CD4-positive, alpha-beta memory T cell (primary cell): ENCODE measurements at regions not wholly inside any gene's neighbourhood (a gene's known extent, or its start where the extent isn't known, plus 50 kb on each side); places are given as distances from the start of the nearest gene placed in this dataset.

ENCODE experiments used
- CTCF ChIA-PET: fragments of 350-600 bp; sonication (Branson Sonifier 250); formaldehyde crosslinking; loops from one replicate; lab custom pipeline; 2021; ENCODE audit warnings: inconsistent platforms; ENCODE audit not compliant: partially characterized antibody; lab: Charles Lee
- POLR2A ChIA-PET: fragments of 350-600 bp; sonication (Branson Sonifier 250); formaldehyde crosslinking; loops from one replicate; lab custom pipeline; 2021; ENCODE audit not compliant: partially characterized antibody; lab: Charles Lee
- DNase-seq, 5 donors: peaks; one replicate each; pipeline versions ENCODE4 v3.0.0 to v3.0.0-alpha.2; 2020 to 2022; ENCODE audit warnings: mixed read lengths in 1 of 5
- H3K27ac ChIP-seq: one replicate; pipeline ENCODE4 v1.7.0; 2013; ENCODE audit warnings: low read depth, low read length
- H3K27me3 ChIP-seq: 2 replicates; pipeline ENCODE4 v1.7.0; 2013; ENCODE audit warnings: mild to moderate bottlenecking, low read length, moderate library complexity; ENCODE audit not compliant: insufficient read depth
- H3K36me3 ChIP-seq: 2 replicates; pipeline ENCODE4 v1.7.0; 2013; ENCODE audit warnings: mild to moderate bottlenecking, low read length, moderate library complexity; ENCODE audit not compliant: insufficient read depth
- H3K4me1 ChIP-seq: 2 replicates; pipeline ENCODE4 v1.7.0; 2013; ENCODE audit warnings: mild to moderate bottlenecking, low read length, moderate library complexity; ENCODE audit not compliant: insufficient read depth
- H3K4me3 ChIP-seq, 2 donors: one replicate each; pipeline ENCODE4 v1.7.0; 2013; ENCODE audit warnings: low read length in 2 of 2, mild to moderate bottlenecking in 1 of 2
- H3K9me3 ChIP-seq, 2 donors: one replicate each; pipeline ENCODE4 v1.7.0; 2013; ENCODE audit warnings: low read length in 2 of 2, control low read depth in 1 of 2; ENCODE audit not compliant: control insufficient read depth in 1 of 2
- H3K27ac Mint-ChIP-seq, 7 donors: one replicate each; pipeline ENCODE4 v1.8.0; 2020 to 2021; ENCODE audit warnings: mixed read lengths in 7 of 7, mild to moderate bottlenecking in 6 of 7, inconsistent platforms in 3 of 7, moderate library complexity in 3 of 7
- H3K27me3 Mint-ChIP-seq, 2 donors: one replicate each; pipeline ENCODE4 v1.8.0; 2020 to 2021; ENCODE audit warnings: mixed read lengths in 2 of 2
- H3K36me3 Mint-ChIP-seq, 2 donors: one replicate each; pipeline ENCODE4 v1.8.0; 2020 to 2021; ENCODE audit warnings: mixed read lengths in 2 of 2, inconsistent platforms in 1 of 2, mild to moderate bottlenecking in 1 of 2
- H3K4me1 Mint-ChIP-seq, 4 donors: one replicate each; pipeline ENCODE4 v1.8.0; 2020 to 2021; ENCODE audit warnings: mixed read lengths in 4 of 4, mild to moderate bottlenecking in 1 of 4
- H3K4me3 Mint-ChIP-seq, 8 donors: one replicate each; pipeline ENCODE4 v1.8.0; 2020 to 2021; ENCODE audit warnings: mixed read lengths in 8 of 8, mild to moderate bottlenecking in 7 of 8, moderate library complexity in 6 of 8, inconsistent platforms in 3 of 8
- H3K9me3 Mint-ChIP-seq, 8 donors: one replicate each; pipeline ENCODE4 v1.8.0; 2020 to 2021; ENCODE audit warnings: mixed read lengths in 8 of 8, mild to moderate bottlenecking in 5 of 8, inconsistent platforms in 3 of 8, moderate library complexity in 1 of 8
- intact Hi-C: fragments of 100-400 bp; cut with micrococcal nuclease; formaldehyde crosslinking; loops from one replicate; pipeline ENCODE4 v1.15.1; 2023

DNA sequence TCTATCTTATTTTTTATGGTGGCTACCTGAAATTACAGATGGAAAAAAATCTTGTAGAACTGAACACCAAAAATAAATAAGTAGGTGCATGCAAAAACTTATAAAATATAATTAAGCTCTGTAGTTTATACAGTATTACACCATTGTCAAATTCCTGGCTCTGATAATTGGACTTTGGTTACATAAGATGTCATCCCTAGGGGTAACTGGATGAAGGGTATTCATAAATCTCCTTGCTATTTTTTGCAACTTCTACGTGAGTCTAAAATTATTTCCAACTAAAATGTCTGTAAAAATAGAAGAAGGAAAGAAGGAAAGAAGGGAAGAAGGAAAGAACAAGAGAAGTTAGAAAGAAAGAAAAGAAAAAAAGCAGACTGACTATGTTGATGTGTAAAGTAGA, 716.6 kb downstream of the BCL11B start:
- Mint-ChIP-seq H3K4me1 (no peaks in the 10 kb centered on the region), H3K36me3 (no peaks in the 10 kb centered on the region)

DNA sequence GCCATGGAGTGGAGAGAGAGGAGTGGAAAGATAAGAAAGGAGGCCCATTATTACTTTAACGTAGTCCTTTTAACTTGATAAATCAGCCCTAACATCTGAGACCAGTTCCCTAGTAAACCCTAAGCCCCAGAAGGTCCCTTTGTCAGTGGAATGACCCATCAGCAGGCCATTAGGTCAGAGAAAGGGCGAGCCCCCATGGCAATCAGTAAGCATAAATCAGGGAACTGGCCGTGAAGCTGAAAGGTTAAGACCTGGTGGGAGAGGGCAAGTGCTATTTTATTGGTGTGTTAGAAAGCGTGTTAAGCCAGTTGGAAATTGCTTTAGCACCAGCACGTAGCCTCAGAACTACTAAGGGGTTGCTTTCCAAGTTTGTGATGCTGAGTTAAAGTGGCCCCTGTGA, 708.0 kb downstream of the BCL11B start:
- H3K27me3 ChIP-seq = no peaks in the 10 kb centered on the region
- Mint-ChIP-seq H3K4me1 (no peaks in the 10 kb centered on the region), H3K36me3 (no peaks in the 10 kb centered on the region), H3K27me3 (peaks cover 0 to 2% of the 10 kb centered on the region in 2 donors), H3K27ac (no peak overlapping the region), H3K9me3 (peaks cover 0 to 2% (median under 1%) of the 10 kb centered on the region in 8 donors), H3K4me3 (no peak overlapping the region)
- no peak overlapping the region for H3K27ac ChIP-seq
- H3K9me3 ChIP-seq = no peaks in the 10 kb centered on the region
- no peaks in the 10 kb centered on the region for H3K36me3 ChIP-seq
- ChIA-PET POLR2A (no interaction called here), CTCF (no interaction called here)
- H3K4me3 ChIP-seq = no peak overlapping the region
- intact Hi-C loops = no loop called here
- no peaks in the 10 kb centered on the region for H3K4me1 ChIP-seq
- no peak for DNase-seq

More for the DNA sequence above, 716.6 kb downstream of the BCL11B start:
- Mint-ChIP-seq H3K4me3 (no peak overlapping the region), H3K27ac (no peak overlapping the region), H3K27me3 (peaks cover 0 to 3% of the 10 kb centered on the region in 2 donors), H3K9me3 (peaks cover 4 to 8% (median 5%) of the 10 kb centered on the region in 8 donors)
- Histone ChIP-seq H3K4me1 (no peaks in the 10 kb centered on the region), H3K4me3 (no peak overlapping the region), H3K27ac (no peak overlapping the region), H3K9me3 (no peaks in the 10 kb centered on the region), H3K36me3 (no peaks in the 10 kb centered on the region), H3K27me3 (no peaks in the 10 kb centered on the region)
- intact Hi-C loops = no loop called here
- ChIA-PET POLR2A (no interaction called here), CTCF (no interaction called here)
- DNase-seq = no peak

DNA sequence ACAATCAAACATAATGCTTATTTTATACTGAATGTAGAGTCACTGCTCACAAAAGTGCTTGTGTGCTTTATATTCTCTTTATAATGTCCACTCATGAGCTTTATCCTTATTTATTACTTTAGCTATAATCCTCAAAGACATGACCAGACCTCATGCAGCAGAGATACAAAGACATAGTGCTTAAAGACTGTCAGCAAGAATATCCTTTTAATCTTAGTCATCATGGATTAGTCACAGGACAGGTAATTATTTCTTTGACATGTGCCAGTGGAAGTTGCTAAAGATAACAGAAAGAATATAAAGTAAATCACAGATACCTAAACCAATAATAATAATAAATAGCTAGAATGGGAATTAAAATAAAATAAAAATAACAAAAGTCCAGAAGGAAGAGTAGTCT, 707.5 kb downstream of the BCL11B start:
- no peaks in the 10 kb centered on the region for H3K4me1 Mint-ChIP-seq
- Histone ChIP-seq H3K27me3 (no peaks in the 10 kb centered on the region), H3K4me3 (no peak overlapping the region), H3K4me1 (no peaks in the 10 kb centered on the region), H3K27ac (no peak overlapping the region), H3K36me3 (no peaks in the 10 kb centered on the region), H3K9me3 (no peaks in the 10 kb centered on the region)
- H3K27me3 Mint-ChIP-seq = no peaks in the 10 kb centered on the region
- no peak overlapping the region for H3K4me3 Mint-ChIP-seq
- ChIA-PET POLR2A (no interaction called here), CTCF (no interaction called here)
- peaks cover 0 to 2% (median 0%) of the 10 kb centered on the region in 8 donors for H3K9me3 Mint-ChIP-seq
- DNase-seq = no peak
- intact Hi-C loops = no loop called here
- no peaks in the 10 kb centered on the region for H3K36me3 Mint-ChIP-seq
- no peak overlapping the region for H3K27ac Mint-ChIP-seq

DNA sequence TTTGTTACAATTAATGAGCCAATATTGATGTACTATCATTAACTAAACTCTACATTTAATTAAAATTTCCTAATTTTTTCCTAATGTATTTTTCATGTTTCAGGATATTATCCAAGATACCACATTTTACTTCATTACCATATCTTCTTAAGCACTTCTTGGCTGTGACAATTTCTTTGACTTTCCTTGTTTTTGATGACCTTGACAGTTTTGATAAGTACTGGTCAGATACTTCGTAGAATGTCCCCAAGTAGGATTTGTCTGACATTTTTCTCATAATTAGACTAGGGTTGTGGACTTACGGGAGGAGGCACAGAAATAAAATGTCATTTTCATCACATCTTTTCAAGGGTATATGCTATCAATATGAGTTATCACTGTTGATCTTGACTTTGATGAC, 700.9 kb downstream of the BCL11B start:
- POLR2A ChIA-PET = no interaction called here
- intact Hi-C loops = loop anchor here (10.0 kb wide), 1 partner anchor 436 kb away; no protein-coding TSS in a partner anchor

DNA sequence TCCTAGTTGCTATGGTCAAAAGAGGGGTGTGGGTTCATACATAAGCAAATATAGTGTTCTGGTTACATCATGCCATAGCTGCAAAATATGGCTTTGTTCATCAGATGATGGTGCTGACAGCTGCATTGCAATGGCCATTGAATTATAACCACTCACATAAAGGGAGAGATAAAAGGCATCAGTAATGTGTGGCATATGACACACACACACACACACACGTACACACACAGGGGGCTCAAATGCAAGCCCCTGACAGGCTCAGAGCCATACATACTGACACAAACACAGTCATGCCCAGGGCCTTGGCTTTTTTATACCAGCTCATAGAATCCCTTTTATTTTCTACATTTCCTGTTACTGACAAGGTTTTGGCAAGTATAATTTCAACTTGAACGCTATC, 698.9 kb downstream of the BCL11B start:
- Histone ChIP-seq H3K36me3 (no peaks in the 10 kb centered on the region), H3K4me1 (no peaks in the 10 kb centered on the region), H3K27ac (no peak overlapping the region), H3K9me3 (no peaks in the 10 kb centered on the region), H3K27me3 (no peaks in the 10 kb centered on the region), H3K4me3 (no peak overlapping the region)
- H3K9me3 Mint-ChIP-seq = peaks cover 0 to 14% (median 2%) of the 10 kb centered on the region in 8 donors
- H3K4me3 Mint-ChIP-seq = no peak overlapping the region
- no peak for DNase-seq
- H3K27me3 Mint-ChIP-seq = no peaks in the 10 kb centered on the region
- ChIA-PET CTCF (no interaction called here), POLR2A (no interaction called here)
- no peaks in the 10 kb centered on the region for H3K4me1 Mint-ChIP-seq
- intact Hi-C loops = loop anchor here (10.0 kb wide), 1 partner anchor 438 kb away; no protein-coding TSS in a partner anchor
- H3K36me3 Mint-ChIP-seq = no peaks in the 10 kb centered on the region
- no peak overlapping the region for H3K27ac Mint-ChIP-seq

More for the DNA sequence above, 700.9 kb downstream of the BCL11B start:
- CTCF ChIA-PET = no interaction called here
- Mint-ChIP-seq H3K4me3 (no peak overlapping the region), H3K4me1 (no peaks in the 10 kb centered on the region), H3K27ac (no peak overlapping the region), H3K9me3 (peaks cover 0 to 14% (median 2%) of the 10 kb centered on the region in 8 donors), H3K27me3 (no peaks in the 10 kb centered on the region), H3K36me3 (no peaks in the 10 kb centered on the region)
- H3K4me3 ChIP-seq = no peak overlapping the region
- no peaks in the 10 kb centered on the region for H3K27me3 ChIP-seq
- no peaks in the 10 kb centered on the region for H3K9me3 ChIP-seq
- H3K27ac ChIP-seq = no peak overlapping the region
- no peaks in the 10 kb centered on the region for H3K36me3 ChIP-seq
- no peak for DNase-seq
- no peaks in the 10 kb centered on the region for H3K4me1 ChIP-seq

DNA sequence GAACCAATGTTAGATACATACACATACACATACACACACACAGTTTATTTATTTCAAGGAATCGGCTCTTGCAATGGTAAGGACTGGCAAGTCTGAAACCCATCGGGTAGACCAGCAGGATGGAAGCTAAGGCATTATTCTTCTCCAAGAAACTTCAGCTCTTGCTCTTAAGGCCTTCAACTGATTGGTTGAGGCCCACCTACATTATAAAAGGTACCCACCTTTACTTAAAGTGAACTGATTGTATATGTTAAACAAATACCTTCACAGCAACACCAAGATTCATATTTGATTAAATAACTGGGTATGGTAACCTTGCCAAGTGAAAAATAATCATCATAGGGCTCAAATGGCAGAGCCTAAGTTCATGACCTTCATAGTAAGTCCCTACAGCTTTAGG, 695.5 kb downstream of the BCL11B start:
- no peak overlapping the region for H3K4me3 ChIP-seq

DNA sequence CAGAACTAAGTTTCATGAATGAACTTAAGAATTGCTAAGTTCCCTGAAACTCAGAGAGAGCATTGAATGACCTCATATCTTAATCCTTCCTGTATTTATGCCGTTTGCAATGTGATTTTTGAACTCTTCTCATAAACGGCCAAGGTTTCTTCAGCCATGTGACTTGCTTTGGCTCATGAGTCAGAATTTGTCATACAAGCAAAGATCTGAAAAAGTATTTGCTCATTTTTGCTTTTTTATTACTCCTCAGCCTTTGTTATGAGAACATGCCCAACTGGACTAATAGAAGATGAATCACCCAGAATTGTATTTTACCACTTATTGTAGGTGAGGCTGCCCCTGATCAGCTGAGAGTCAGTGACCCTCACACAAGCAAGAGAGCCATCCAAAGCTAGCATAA, 693.8 kb downstream of the BCL11B start:
- Mint-ChIP-seq H3K36me3 (no peaks in the 10 kb centered on the region), H3K4me3 (no peak overlapping the region), H3K27ac (no peak overlapping the region), H3K4me1 (no peaks in the 10 kb centered on the region), H3K9me3 (no peaks in the 10 kb centered on the region), H3K27me3 (peaks cover 0 to 5% of the 10 kb centered on the region in 2 donors)
- Histone ChIP-seq H3K4me3 (no peak overlapping the region), H3K4me1 (no peaks in the 10 kb centered on the region), H3K9me3 (no peaks in the 10 kb centered on the region), H3K27me3 (no peaks in the 10 kb centered on the region), H3K27ac (no peak overlapping the region), H3K36me3 (no peaks in the 10 kb centered on the region)
- intact Hi-C loops = loop anchor here (10.0 kb wide), 1 partner anchor 443 kb away; no protein-coding TSS in a partner anchor
- POLR2A ChIA-PET = no interaction called here
- DNase-seq = no peak
- CTCF ChIA-PET = no interaction called here

More for the DNA sequence above, 695.5 kb downstream of the BCL11B start:
- ChIA-PET POLR2A (no interaction called here), CTCF (no interaction called here)
- Histone ChIP-seq H3K36me3 (no peaks in the 10 kb centered on the region), H3K27me3 (no peaks in the 10 kb centered on the region), H3K9me3 (no peaks in the 10 kb centered on the region), H3K27ac (no peak overlapping the region), H3K4me1 (no peaks in the 10 kb centered on the region)
- intact Hi-C loops = loop anchor here (10.0 kb wide), 1 partner anchor 442 kb away; no protein-coding TSS in a partner anchor
- Mint-ChIP-seq H3K27ac (no peak overlapping the region), H3K36me3 (no peaks in the 10 kb centered on the region), H3K9me3 (peaks cover 0 to 10% (median 1%) of the 10 kb centered on the region in 8 donors), H3K27me3 (peaks cover 0 to 2% of the 10 kb centered on the region in 2 donors), H3K4me1 (no peaks in the 10 kb centered on the region), H3K4me3 (no peak overlapping the region)
- DNase-seq = no peak
